NCI-H2196 (cell line): ENCODE measurements at regions not wholly inside any gene's neighbourhood (a gene's known extent, or its start where the extent isn't known, plus 50 kb on each side); places are given as distances from the start of the nearest gene placed in this dataset.
A peak's percentile ranks its signal among the peaks of the same experiment; 100 is the strongest.
"Not testable (repeated sequence)": the region's sequence is repeated elsewhere in the genome, so short reads cannot be mapped to it uniquely, and the experiment has no call there.

Experiments
- DNase-seq: peaks from one replicate; lab custom pipeline; 2025; ENCODE audit not compliant: unreplicated experiment; lab: John Stamatoyannopoulos, UW

- not testable (repeated sequence) for DNase-seq
Measured at GRCh38 chr7:80019809-80020207, 114.8 kb upstream of the GNAI1 start.

- DNase-seq: peak; percentile 3
Measured at GRCh38 chr7:80018941-80019808, 115.5 kb upstream of the GNAI1 start.

GRCh38 chr7:80017101-80017698, 117.4 kb upstream of the GNAI1 start:
- DNase-seq: no peak

- no peak for DNase-seq
Measured at GRCh38 chr7:80014511-80014910, 120.1 kb upstream of the GNAI1 start.

- DNase-seq: no peak
Measured at GRCh38 chr7:80008039-80008438, 126.6 kb upstream of the GNAI1 start.

- DNase-seq: no peak
Measured at GRCh38 chr7:80002865-80003264, 131.8 kb upstream of the GNAI1 start.

GRCh38 chr7:79998363-79998762, 136.3 kb upstream of the GNAI1 start:
- DNase-seq: no peak

GRCh38 chr7:79997345-79997744, 137.3 kb upstream of the GNAI1 start:
- DNase-seq: no peak

GRCh38 chr7:79995741-79996140, 138.9 kb upstream of the GNAI1 start:
- not testable (repeated sequence) for DNase-seq

GRCh38 chr7:79988653-79989052, 146.0 kb upstream of the GNAI1 start:
- no peak for DNase-seq

GRCh38 chr7:79984210-79984609, 150.4 kb upstream of the GNAI1 start:
- no peak for DNase-seq

- no peak for DNase-seq
Measured at GRCh38 chr7:79982141-79982770, 152.4 kb upstream of the GNAI1 start.

- no peak for DNase-seq
Measured at GRCh38 chr7:79980376-79980775, 154.3 kb upstream of the GNAI1 start.

- no peak for DNase-seq
Measured at GRCh38 chr7:79979437-79979836, 155.2 kb upstream of the GNAI1 start.

- no peak for DNase-seq
Measured at GRCh38 chr7:79977481-79977880, 157.2 kb upstream of the GNAI1 start.

- DNase-seq: not testable (repeated sequence)
Measured at GRCh38 chr7:79976711-79977020, 158.0 kb upstream of the GNAI1 start.

- not testable (repeated sequence) for DNase-seq
Measured at GRCh38 chr7:79975986-79976710, 158.5 kb upstream of the GNAI1 start.

- no peak for DNase-seq
Measured at GRCh38 chr7:79973455-79973854, 161.2 kb upstream of the GNAI1 start.

GRCh38 chr7:79971058-79971457, 163.6 kb upstream of the GNAI1 start:
- no peak for DNase-seq

- DNase-seq: no peak
Measured at GRCh38 chr7:79968894-79969293, 165.7 kb upstream of the GNAI1 start.

GRCh38 chr7:79968077-79968648, 166.5 kb upstream of the GNAI1 start:
- no peak for DNase-seq
